ENCODE measurements at regions not wholly inside any gene's neighbourhood (a gene's known extent, or its start where the extent isn't known, plus 50 kb on each side); places are given as distances from the start of the nearest gene placed in this dataset.

- TF ChIP-seq CTCF (IDR thresholded peaks at IDR 0.05; ENCODE audit: low read depth, low read length), result peak; percentile 87
- TF ChIP-seq POLR2A (IDR thresholded peaks at IDR 0.05; ENCODE audit: extremely low read depth, insufficient read length), result no peak
Observed at GRCh38 chr22:35150183-35151107, 84.5 kb downstream of the ISX start.

Data from NB4 (cell line).